ENCODE measurements at regions not wholly inside any gene's neighbourhood (a gene's known extent, or its start where the extent isn't known, plus 50 kb on each side); places are given as distances from the start of the nearest gene placed in this dataset.

DNA sequence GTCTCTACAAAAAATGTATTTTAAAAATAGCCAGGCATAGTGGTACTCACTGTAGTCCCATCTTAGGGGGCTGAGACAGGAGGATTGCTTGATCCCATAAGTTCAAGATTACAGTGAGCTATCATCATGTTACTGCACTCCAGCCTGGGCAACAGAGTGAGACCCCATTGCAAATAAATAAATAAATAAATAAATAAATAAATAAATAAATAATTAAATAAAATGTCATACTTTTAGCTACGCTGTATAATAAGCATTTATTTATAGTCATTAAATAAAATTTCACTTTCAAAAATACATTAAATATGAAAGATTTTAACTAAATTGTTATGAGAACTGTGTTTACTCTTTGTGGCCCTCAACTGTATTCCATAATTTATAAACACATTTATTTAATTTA is 1124.2 kb downstream of the PCDH7 start:
- no peaks in the 10 kb centered on the region for H3K27me3 ChIP-seq (ENCODE audit: control insufficient read depth, insufficient read depth, low read length)
- in situ Hi-C loops (cut with HindIII; ENCODE audit: low pct_unique_long_range_greater_than_20kb, low sequenced_read_pairs) (no loop called here), intact Hi-C loops (cut with micrococcal nuclease; ENCODE audit: unreplicated experiment) (no loop called here)
- BruUV-seq (replicated peaks): no TSS peak
- ATAC-seq (no peak), DNase-seq (ENCODE audit: low read depth, low spot score) (no peak)
- no peaks in the 10 kb centered on the region for H3K9me3 ChIP-seq (ENCODE audit: control insufficient read depth, insufficient read depth, low read depth, low read length)
- no peak overlapping the region for H3K27ac ChIP-seq (ENCODE audit: low read length)
- no peak overlapping the region for H3K4me3 ChIP-seq (ENCODE audit: low read depth in 2 of 2, low read length in 2 of 2)
- CTCF ChIA-PET: no interaction called here
- no peaks in the 10 kb centered on the region for H3K36me3 ChIP-seq (ENCODE audit: control insufficient read depth, insufficient read depth, low read length)
- H3K4me1 ChIP-seq (ENCODE audit: control insufficient read depth, insufficient read depth, low read length): no peaks in the 10 kb centered on the region
- POLR2A ChIA-PET: no interaction called here
- TF ChIP-seq TCF7L2 (IDR thresholded peaks at IDR 0.05; ENCODE audit: low read depth, low read length) (no peak), POLR2AphosphoS5 (IDR thresholded peaks at IDR 0.05; ENCODE audit: low read depth, low read length) (no peak), SIN3A (IDR thresholded peaks at IDR 0.05; ENCODE audit: borderline replicate concordance, insufficient read depth, low read depth, low read length) (no peak)
- TF ChIP-seq, protein P1, sequence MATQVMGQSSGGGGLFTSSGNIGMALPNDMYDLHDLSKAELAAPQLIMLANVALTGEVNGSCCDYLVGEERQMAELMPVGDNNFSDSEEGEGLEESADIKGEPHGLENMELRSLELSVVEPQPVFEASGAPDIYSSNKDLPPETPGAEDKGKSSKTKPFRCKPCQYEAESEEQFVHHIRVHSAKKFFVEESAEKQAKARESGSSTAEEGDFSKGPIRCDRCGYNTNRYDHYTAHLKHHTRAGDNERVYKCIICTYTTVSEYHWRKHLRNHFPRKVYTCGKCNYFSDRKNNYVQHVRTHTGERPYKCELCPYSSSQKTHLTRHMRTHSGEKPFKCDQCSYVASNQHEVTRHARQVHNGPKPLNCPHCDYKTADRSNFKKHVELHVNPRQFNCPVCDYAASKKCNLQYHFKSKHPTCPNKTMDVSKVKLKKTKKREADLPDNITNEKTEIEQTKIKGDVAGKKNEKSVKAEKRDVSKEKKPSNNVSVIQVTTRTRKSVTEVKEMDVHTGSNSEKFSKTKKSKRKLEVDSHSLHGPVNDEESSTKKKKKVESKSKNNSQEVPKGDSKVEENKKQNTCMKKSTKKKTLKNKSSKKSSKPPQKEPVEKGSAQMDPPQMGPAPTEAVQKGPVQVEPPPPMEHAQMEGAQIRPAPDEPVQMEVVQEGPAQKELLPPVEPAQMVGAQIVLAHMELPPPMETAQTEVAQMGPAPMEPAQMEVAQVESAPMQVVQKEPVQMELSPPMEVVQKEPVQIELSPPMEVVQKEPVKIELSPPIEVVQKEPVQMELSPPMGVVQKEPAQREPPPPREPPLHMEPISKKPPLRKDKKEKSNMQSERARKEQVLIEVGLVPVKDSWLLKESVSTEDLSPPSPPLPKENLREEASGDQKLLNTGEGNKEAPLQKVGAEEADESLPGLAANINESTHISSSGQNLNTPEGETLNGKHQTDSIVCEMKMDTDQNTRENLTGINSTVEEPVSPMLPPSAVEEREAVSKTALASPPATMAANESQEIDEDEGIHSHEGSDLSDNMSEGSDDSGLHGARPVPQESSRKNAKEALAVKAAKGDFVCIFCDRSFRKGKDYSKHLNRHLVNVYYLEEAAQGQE (IDR thresholded peaks at IDR 0.05; ENCODE audit: insufficient read depth in 1 of 2, low read depth in 2 of 2, low read length in 1 of 2): no peak
- TF ChIP-seq, protein P2, sequence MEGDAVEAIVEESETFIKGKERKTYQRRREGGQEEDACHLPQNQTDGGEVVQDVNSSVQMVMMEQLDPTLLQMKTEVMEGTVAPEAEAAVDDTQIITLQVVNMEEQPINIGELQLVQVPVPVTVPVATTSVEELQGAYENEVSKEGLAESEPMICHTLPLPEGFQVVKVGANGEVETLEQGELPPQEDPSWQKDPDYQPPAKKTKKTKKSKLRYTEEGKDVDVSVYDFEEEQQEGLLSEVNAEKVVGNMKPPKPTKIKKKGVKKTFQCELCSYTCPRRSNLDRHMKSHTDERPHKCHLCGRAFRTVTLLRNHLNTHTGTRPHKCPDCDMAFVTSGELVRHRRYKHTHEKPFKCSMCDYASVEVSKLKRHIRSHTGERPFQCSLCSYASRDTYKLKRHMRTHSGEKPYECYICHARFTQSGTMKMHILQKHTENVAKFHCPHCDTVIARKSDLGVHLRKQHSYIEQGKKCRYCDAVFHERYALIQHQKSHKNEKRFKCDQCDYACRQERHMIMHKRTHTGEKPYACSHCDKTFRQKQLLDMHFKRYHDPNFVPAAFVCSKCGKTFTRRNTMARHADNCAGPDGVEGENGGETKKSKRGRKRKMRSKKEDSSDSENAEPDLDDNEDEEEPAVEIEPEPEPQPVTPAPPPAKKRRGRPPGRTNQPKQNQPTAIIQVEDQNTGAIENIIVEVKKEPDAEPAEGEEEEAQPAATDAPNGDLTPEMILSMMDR (IDR thresholded peaks at IDR 0.05): no peak

DNA sequence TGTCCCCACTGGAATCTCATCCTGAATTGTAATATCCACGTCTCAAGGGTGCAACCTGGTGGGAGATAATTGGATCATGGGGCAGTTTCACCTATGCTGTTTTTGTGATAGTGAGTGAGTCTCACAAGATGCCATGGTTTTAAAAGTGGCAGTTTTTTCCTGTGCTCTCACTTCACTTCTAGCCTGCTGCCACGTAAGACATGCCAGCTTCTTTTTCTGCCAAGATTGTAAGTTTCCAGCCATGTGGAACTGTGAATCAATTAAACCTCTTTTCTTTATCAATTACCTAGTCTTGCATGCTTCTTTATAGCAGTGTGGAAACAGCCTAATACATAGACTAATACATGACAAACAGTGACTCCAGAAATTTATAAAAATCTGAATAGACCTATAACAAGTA is 1131.8 kb downstream of the PCDH7 start:
- Histone ChIP-seq H3K27me3 (ENCODE audit: control insufficient read depth, insufficient read depth, low read length) (no peaks in the 10 kb centered on the region), H3K27ac (ENCODE audit: low read length) (no peak overlapping the region), H3K36me3 (ENCODE audit: control insufficient read depth, insufficient read depth, low read length) (no peaks in the 10 kb centered on the region), H3K4me3 (ENCODE audit: low read depth in 2 of 2, low read length in 2 of 2) (no peak overlapping the region), H3K9me3 (ENCODE audit: control insufficient read depth, insufficient read depth, low read depth, low read length) (no peaks in the 10 kb centered on the region), H3K4me1 (ENCODE audit: control insufficient read depth, insufficient read depth, low read length) (no peaks in the 10 kb centered on the region)
- DNase-seq (ENCODE audit: low read depth, low spot score) (no peak), ATAC-seq (no peak)
- TF ChIP-seq, protein P2 (IDR thresholded peaks at IDR 0.05): no peak
- in situ Hi-C loops (cut with HindIII; ENCODE audit: low pct_unique_long_range_greater_than_20kb, low sequenced_read_pairs): no loop called here
- ChIA-PET CTCF (no interaction called here), POLR2A (no interaction called here)
- no TSS peak for BruUV-seq (replicated peaks)
- intact Hi-C loops (cut with micrococcal nuclease; ENCODE audit: unreplicated experiment): no loop called here

DNA sequence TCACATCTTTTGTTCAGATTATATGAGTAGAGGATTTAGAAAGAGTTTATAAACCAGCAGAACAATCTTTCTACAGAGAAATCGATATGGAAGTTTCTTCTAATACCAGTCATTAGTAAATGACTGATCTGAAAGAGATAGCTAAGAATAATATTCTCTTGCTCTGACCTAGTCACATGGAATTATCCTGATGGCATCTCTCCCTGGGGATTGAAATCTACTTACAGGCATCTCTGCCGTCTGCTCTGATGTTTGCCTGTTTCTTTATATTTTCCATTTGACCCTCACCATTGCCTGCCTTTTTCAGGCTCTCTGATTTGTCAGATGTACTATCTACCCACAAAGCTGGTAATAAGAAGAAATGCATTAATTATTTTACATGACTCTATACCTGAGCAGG is 1157.3 kb downstream of the PCDH7 start:
- no TSS peak for BruUV-seq (replicated peaks)
- TF ChIP-seq POLR2AphosphoS5 (IDR thresholded peaks at IDR 0.05; ENCODE audit: low read depth, low read length): no peak
- TF ChIP-seq, protein P2 (IDR thresholded peaks at IDR 0.05): no peak
- TF ChIP-seq SIN3A (IDR thresholded peaks at IDR 0.05; ENCODE audit: borderline replicate concordance, insufficient read depth, low read depth, low read length): no peak
- TF ChIP-seq TCF7L2 (IDR thresholded peaks at IDR 0.05; ENCODE audit: low read depth, low read length): no peak
- TF ChIP-seq, protein P1 (IDR thresholded peaks at IDR 0.05; ENCODE audit: insufficient read depth in 1 of 2, low read depth in 2 of 2, low read length in 1 of 2): no peak
- intact Hi-C loops (cut with micrococcal nuclease; ENCODE audit: unreplicated experiment) (no loop called here), in situ Hi-C loops (cut with HindIII; ENCODE audit: low pct_unique_long_range_greater_than_20kb, low sequenced_read_pairs) (no loop called here)
- H3K27me3 ChIP-seq (ENCODE audit: control insufficient read depth, insufficient read depth, low read length): no peaks in the 10 kb centered on the region
- ChIA-PET CTCF (no interaction called here), POLR2A (no interaction called here)
- ATAC-seq (no peak), DNase-seq (ENCODE audit: low read depth, low spot score) (no peak)
- H3K9me3 ChIP-seq (ENCODE audit: control insufficient read depth, insufficient read depth, low read depth, low read length): no peaks in the 10 kb centered on the region
- no peaks in the 10 kb centered on the region for H3K4me1 ChIP-seq (ENCODE audit: control insufficient read depth, insufficient read depth, low read length)
- H3K36me3 ChIP-seq (ENCODE audit: control insufficient read depth, insufficient read depth, low read length): no peaks in the 10 kb centered on the region
- no peak overlapping the region for H3K4me3 ChIP-seq (ENCODE audit: low read depth in 2 of 2, low read length in 2 of 2)
- H3K27ac ChIP-seq (ENCODE audit: low read length): no peak overlapping the region

Data from Panc1 (cell line).